Stomach (tissue), 8 donors: ENCODE measurements at regions not wholly inside any gene's neighbourhood (a gene's known extent, or its start where the extent isn't known, plus 50 kb on each side); places are given as distances from the start of the nearest gene placed in this dataset.
A peak's percentile ranks its signal among the peaks of the same experiment; 100 is the strongest.

Source experiments
- DNase-seq, 2 donors: peaks; one replicate each; pipeline versions ENCODE4 v3.0.0 to v3.0.0-alpha.2; 2013 to 2019
- H3K27ac ChIP-seq, 5 donors: fragments of 200-600 bp in 4 of 5; sonication (generic) in 4 of 5; one replicate each; pipeline ENCODE4 v1.5.1; 2013 to 2019; ENCODE audit warnings: mild to moderate bottlenecking in 1 of 5, moderate library complexity in 1 of 5
- H3K27me3 ChIP-seq, 3 donors: fragments of 200-600 bp; sonication (generic); one replicate each; pipeline ENCODE4 v1.5.1; 2017 to 2019; ENCODE audit warnings: mixed run types in 1 of 3
- H3K36me3 ChIP-seq, 4 donors: fragments of 200-600 bp; sonication (generic); 1 replicate in 3 of 4; 2 replicates in 1 of 4; pipeline ENCODE4 v1.5.1; 2016 to 2019
- H3K4me1 ChIP-seq, 4 donors: fragments of 200-600 bp; sonication (generic); one replicate each; pipeline ENCODE4 v1.5.1; 2016 to 2019
- H3K4me3 ChIP-seq, 4 donors: fragments of 200-600 bp; sonication (generic) in 3 of 4; one replicate each; pipeline ENCODE4 v1.5.1; 2016 to 2019; ENCODE audit warnings: mild to moderate bottlenecking in 1 of 4
- H3K9me3 ChIP-seq, 4 donors: fragments of 200-600 bp; sonication (generic); one replicate each; pipeline ENCODE4 v1.5.1; 2016 to 2019
- CTCF ChIP-seq, 7 experiments: fragments of 450-650 bp in 4 of 7; fragments of 200-600 bp in 3 of 7; sonication (generic) in 3 of 7; IDR thresholded peaks; one replicate each; pipeline ENCODE4 v1.5.1; 2016 to 2019; ENCODE audit warnings: antibody characterized with exemption in 7 of 7, control low read depth in 2 of 7, mild to moderate bottlenecking in 1 of 7
- EP300 ChIP-seq: sonication (generic); formaldehyde crosslinking; IDR thresholded peaks from one replicate; pipeline ENCODE4 v1.6.1; 2017; ENCODE audit warnings: antibody characterized with exemption
- POLR2A ChIP-seq, 4 donors: fragments of 450-650 bp; IDR thresholded peaks; one replicate each; pipeline ENCODE4 v1.6.1; 2016; ENCODE audit warnings: antibody characterized with exemption in 4 of 4, control low read depth in 2 of 4, mild to moderate bottlenecking in 1 of 4, moderate library complexity in 1 of 4
- POLR2AphosphoS5 ChIP-seq, 3 donors: sonication (generic); formaldehyde crosslinking; IDR thresholded peaks; one replicate each; pipeline ENCODE4 v1.6.1; 2016; ENCODE audit warnings: antibody characterized with exemption in 3 of 3
- WGBS, 5 donors: extraction: QIAGEN DNeasy Blood & Tissue Kit in 3 of 5; methylation state at CpG; one replicate each; pipeline versions ENCODE4 v1.1.5 to v1.1.7; 2013 to 2018; 5-methylcytosine and 5-hydroxymethylcytosine counted together
- intact Hi-C: fragments of 100-400 bp; cut with DNase I; formaldehyde crosslinking; loops from one replicate; pipeline ENCODE4 v1.15.1; 2023; ENCODE audit warnings: low total_unique reads
- donor health status: healthy with polysubstance abuse.
- donor health status: Bipolar disorder and iron deficiency.
- donor health status: healthy.

- no peak overlapping the region for H3K4me3 ChIP-seq
- H3K27me3 ChIP-seq: no peaks in the 10 kb centered on the region
- no peaks in the 10 kb centered on the region for H3K9me3 ChIP-seq
- TF ChIP-seq POLR2A (IDR thresholded peaks at IDR 0.05) (no peak), EP300 (no peak), POLR2AphosphoS5 (IDR thresholded peaks at IDR 0.05) (no peak), CTCF (IDR thresholded peaks at IDR 0.05) (no peak)
- intact Hi-C loops: no loop called here
- peaks cover 0 to 27% (median 14%) of the 10 kb centered on the region in 4 donors for H3K4me1 ChIP-seq
- no peaks in the 10 kb centered on the region for H3K36me3 ChIP-seq
- H3K27ac ChIP-seq: no peak overlapping the region
- 28 to 62% (median 47%) methylated on average over 8 of the region's 8 CpGs for WGBS, 5 donors
- no peak for DNase-seq
These were observed 91.5 kb upstream of the RPS6KA2 start for GRCh38 chr6:166718516-166718915.

- peak in 1 of 2 donors; percentile 63 for DNase-seq
- no peak for TF ChIP-seq POLR2AphosphoS5 (IDR thresholded peaks at IDR 0.05)
- no peak for TF ChIP-seq EP300
- TF ChIP-seq POLR2A (IDR thresholded peaks at IDR 0.05): no peak
- TF ChIP-seq CTCF (IDR thresholded peaks at IDR 0.05): no peak
- Histone ChIP-seq H3K9me3 (peaks cover 0 to 3% (median 0%) of the 10 kb centered on the region in 4 donors), H3K27me3 (no peaks in the 10 kb centered on the region), H3K4me1 (peaks cover 0 to 38% (median 17%) of the 10 kb centered on the region in 4 donors), H3K4me3 (no peak overlapping the region), H3K36me3 (no peaks in the 10 kb centered on the region), H3K27ac (peak overlapping the region in 1 of 5 donors; percentile 24)
- intact Hi-C loops: no loop called here
- 67 to 89% (median 80%) methylated on average over 14 of the region's 14 CpGs for WGBS, 5 donors
These were observed 90.0 kb upstream of the RPS6KA2 start for GRCh38 chr6:166716910-166717617.

GRCh38 chr6:166715992-166716391 lies 88.9 kb upstream of the RPS6KA2 start:
- TF ChIP-seq POLR2A (IDR thresholded peaks at IDR 0.05): no peak
- TF ChIP-seq POLR2AphosphoS5 (IDR thresholded peaks at IDR 0.05): no peak
- TF ChIP-seq CTCF (IDR thresholded peaks at IDR 0.05): no peak
- no peak for TF ChIP-seq EP300
- peaks cover 0 to 11% (median 0%) of the 10 kb centered on the region in 4 donors for H3K9me3 ChIP-seq
- intact Hi-C loops: no loop called here
- no peaks in the 10 kb centered on the region for H3K36me3 ChIP-seq
- no peak for DNase-seq
- H3K4me3 ChIP-seq: no peak overlapping the region
- 76 to 88% (median 85%) methylated on average over 8 of the region's 8 CpGs for WGBS, 5 donors
- no peaks in the 10 kb centered on the region for H3K27me3 ChIP-seq
- no peak overlapping the region for H3K27ac ChIP-seq
- peaks cover 0 to 38% (median 17%) of the 10 kb centered on the region in 4 donors for H3K4me1 ChIP-seq

- TF ChIP-seq EP300 (no peak), POLR2A (IDR thresholded peaks at IDR 0.05) (no peak), POLR2AphosphoS5 (IDR thresholded peaks at IDR 0.05) (no peak), CTCF (IDR thresholded peaks at IDR 0.05) (no peak)
- intact Hi-C loops: no loop called here
- Histone ChIP-seq H3K9me3 (peaks cover 0 to 13% (median 0%) of the 10 kb centered on the region in 4 donors), H3K27me3 (no peaks in the 10 kb centered on the region), H3K4me1 (peaks cover 0 to 38% (median 17%) of the 10 kb centered on the region in 4 donors), H3K4me3 (no peak overlapping the region), H3K27ac (no peak overlapping the region), H3K36me3 (no peaks in the 10 kb centered on the region)
- 83 to 94% (median 88%) methylated on average over 7 of the region's 7 CpGs for WGBS, 5 donors
- peak in 1 of 2 donors; percentile 28 for DNase-seq
These were observed 88.0 kb upstream of the RPS6KA2 start for GRCh38 chr6:166715065-166715464.
